PC-9 (cell line): ENCODE measurements at regions not wholly inside any gene's neighbourhood (a gene's known extent, or its start where the extent isn't known, plus 50 kb on each side); places are given as distances from the start of the nearest gene placed in this dataset.

ENCODE experiments used
- BruUV-seq: library from RNA; stranded (reverse); fragments of 400-500 nt; replicated peaks from 2 replicates; lab custom pipeline; 2021; lab: Mats Ljungman, UMichigan
- CTCF ChIA-PET: fragments of 300-600 bp; sonication (Branson Sonifier 250); formaldehyde crosslinking; loops from one replicate; lab custom pipeline; 2022; ENCODE audit warnings: antibody characterized with exemption; lab: Charles Lee
- POLR2A ChIA-PET: fragments of 300-600 bp; sonication (Branson Sonifier 250); formaldehyde crosslinking; loops from one replicate; lab custom pipeline; 2022; ENCODE audit warnings: antibody characterized with exemption; ENCODE audit not compliant: unreplicated experiment; lab: Charles Lee
- DNase-seq, 2 experiments: peaks; one replicate each; pipeline versions ENCODE4 v3.0.0 to v3.0.0-alpha.2; 2015 to 2022; ENCODE audit warnings: mixed read lengths in 1 of 2
- H2AFZ ChIP-seq: fragments of 200-600 bp; sonication (generic); 2 replicates; pipeline ENCODE4 v1.8.1; 2017; ENCODE audit warnings: antibody characterized with exemption
- H3F3A ChIP-seq: fragments of 200-600 bp; sonication (generic); 2 replicates; pipeline ENCODE4 v1.8.1; 2017; ENCODE audit warnings: antibody characterized with exemption, mild to moderate bottlenecking, low read depth; ENCODE audit not compliant: insufficient read depth
- H3K27ac ChIP-seq: fragments of 200-600 bp; sonication (generic); 2 replicates; pipeline ENCODE4 v1.6.1; 2016; ENCODE audit warnings: mixed run types
- H3K27me3 ChIP-seq: fragments of 200-600 bp; sonication (generic); 2 replicates; pipeline ENCODE4 v1.6.1; 2016; ENCODE audit warnings: low read depth, mixed run types; ENCODE audit not compliant: insufficient read depth
- H3K36me3 ChIP-seq: fragments of 200-600 bp; sonication (generic); 2 replicates; pipeline ENCODE4 v1.6.1; 2016; ENCODE audit warnings: low read depth, mixed run types
- H3K4me1 ChIP-seq: fragments of 200-600 bp; sonication (generic); replicated peaks from 2 replicates; pipeline ENCODE4 v1.6.1; 2016; ENCODE audit warnings: mixed run types; ENCODE audit not compliant: insufficient read depth
- H3K4me2 ChIP-seq: fragments of 200-600 bp; sonication (generic); 2 replicates; pipeline ENCODE4 v1.6.1; 2017; ENCODE audit warnings: mixed run types
- H3K4me3 ChIP-seq: fragments of 200-600 bp; sonication (generic); 2 replicates; pipeline ENCODE4 v1.6.1; 2016; ENCODE audit warnings: mixed run types
- H3K79me2 ChIP-seq: fragments of 200-600 bp; sonication (generic); 2 replicates; pipeline ENCODE4 v1.6.1; 2017; ENCODE audit warnings: low read depth, mixed run types
- H3K9me2 ChIP-seq: fragments of 200-600 bp; sonication (generic); 2 replicates; pipeline ENCODE4 v1.8.1; 2017; ENCODE audit warnings: mild to moderate bottlenecking; ENCODE audit not compliant: insufficient read depth
- H3K9me3 ChIP-seq: fragments of 200-600 bp; sonication (generic); 2 replicates; pipeline ENCODE4 v1.8.1; 2016; ENCODE audit warnings: low read depth; ENCODE audit not compliant: insufficient read depth
- H4K20me1 ChIP-seq: fragments of 200-600 bp; sonication (generic); 2 replicates; pipeline ENCODE4 v1.8.1; 2017; ENCODE audit not compliant: insufficient read depth
- EZH2 ChIP-seq: fragments of 200-600 bp; sonication (generic); IDR thresholded peaks from 2 replicates; pipeline ENCODE4 v1.8.0; 2017; ENCODE audit warnings: antibody characterized with exemption, low read depth
- intact Hi-C: fragments of 100-400 bp; cut with micrococcal nuclease; formaldehyde crosslinking; loops from one replicate; pipeline ENCODE4 v1.10.0; 2022; ENCODE audit not compliant: unreplicated experiment
- TF ChIP-seq, protein P1 (sequence below): fragments of 200-600 bp; sonication (generic); conservative IDR thresholded peaks from 2 replicates; pipeline ENCODE4 v1.6.1; 2017; ENCODE audit warnings: mixed run types, antibody characterized with exemption, mild to moderate bottlenecking, moderate library complexity

DNA sequence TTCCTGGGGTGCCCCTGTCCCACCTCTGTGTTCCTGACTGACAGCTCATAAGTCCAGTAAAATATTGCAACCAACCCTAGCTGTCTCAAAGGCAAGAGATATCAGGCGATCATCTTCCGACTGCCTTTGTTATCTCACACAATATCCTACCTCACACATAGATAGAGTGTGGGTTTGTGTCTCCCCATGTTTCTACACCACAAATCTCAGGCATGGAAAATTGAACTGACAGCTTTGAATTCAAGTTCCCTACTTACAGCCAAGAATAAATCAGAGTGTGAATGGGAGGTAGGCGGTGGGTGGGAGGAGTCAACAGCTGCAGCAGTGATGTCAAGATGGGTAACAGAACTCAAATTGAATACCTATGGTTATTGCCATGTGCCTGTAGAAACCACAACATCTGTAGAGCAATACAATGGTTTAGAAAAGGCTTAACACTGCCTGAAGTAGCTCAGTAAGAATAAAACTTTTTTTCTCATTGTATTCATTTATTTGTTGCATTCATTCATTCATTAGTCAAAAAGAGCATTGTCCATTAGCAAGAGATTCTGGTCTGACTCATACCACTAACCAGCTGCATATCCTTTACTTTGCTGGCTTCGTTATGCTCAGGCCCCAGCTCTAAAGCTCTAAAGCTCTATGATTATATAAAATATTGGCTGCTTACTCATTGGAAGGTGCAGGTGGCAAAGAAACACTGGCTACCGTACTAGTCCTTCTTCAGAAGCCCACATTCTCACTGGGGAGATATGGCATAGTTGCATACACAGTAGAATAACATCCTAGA lies 108.2 kb upstream of the DMAC1 start:
- CTCF ChIA-PET = no interaction called here
- no peaks in the 10 kb centered on the region for H3F3A ChIP-seq
- intact Hi-C loops = no loop called here

GRCh38 chr9:7906783-7907550 lies 107.4 kb upstream of the DMAC1 start:
- H3K79me2 ChIP-seq = no peaks in the 10 kb centered on the region
- no peaks in the 10 kb centered on the region for H3F3A ChIP-seq
- intact Hi-C loops = no loop called here
- no peaks in the 10 kb centered on the region for H3K9me3 ChIP-seq
- TF ChIP-seq EZH2 = no peak
- TF ChIP-seq, protein P1, sequence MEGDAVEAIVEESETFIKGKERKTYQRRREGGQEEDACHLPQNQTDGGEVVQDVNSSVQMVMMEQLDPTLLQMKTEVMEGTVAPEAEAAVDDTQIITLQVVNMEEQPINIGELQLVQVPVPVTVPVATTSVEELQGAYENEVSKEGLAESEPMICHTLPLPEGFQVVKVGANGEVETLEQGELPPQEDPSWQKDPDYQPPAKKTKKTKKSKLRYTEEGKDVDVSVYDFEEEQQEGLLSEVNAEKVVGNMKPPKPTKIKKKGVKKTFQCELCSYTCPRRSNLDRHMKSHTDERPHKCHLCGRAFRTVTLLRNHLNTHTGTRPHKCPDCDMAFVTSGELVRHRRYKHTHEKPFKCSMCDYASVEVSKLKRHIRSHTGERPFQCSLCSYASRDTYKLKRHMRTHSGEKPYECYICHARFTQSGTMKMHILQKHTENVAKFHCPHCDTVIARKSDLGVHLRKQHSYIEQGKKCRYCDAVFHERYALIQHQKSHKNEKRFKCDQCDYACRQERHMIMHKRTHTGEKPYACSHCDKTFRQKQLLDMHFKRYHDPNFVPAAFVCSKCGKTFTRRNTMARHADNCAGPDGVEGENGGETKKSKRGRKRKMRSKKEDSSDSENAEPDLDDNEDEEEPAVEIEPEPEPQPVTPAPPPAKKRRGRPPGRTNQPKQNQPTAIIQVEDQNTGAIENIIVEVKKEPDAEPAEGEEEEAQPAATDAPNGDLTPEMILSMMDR = no peak
- H2AFZ ChIP-seq = no peak overlapping the region
- H3K4me2 ChIP-seq = no peak overlapping the region
- CTCF ChIA-PET = no interaction called here
- H3K9me2 ChIP-seq = no peaks in the 10 kb centered on the region
- H3K4me3 ChIP-seq = no peak overlapping the region
- H3K27me3 ChIP-seq = no peaks in the 10 kb centered on the region
- no peak overlapping the region for H3K27ac ChIP-seq
- POLR2A ChIA-PET = no interaction called here
- DNase-seq = no peak
- no peaks in the 10 kb centered on the region for H4K20me1 ChIP-seq
- BruUV-seq = no TSS peak
- H3K4me1 ChIP-seq = no peaks in the 10 kb centered on the region
- H3K36me3 ChIP-seq = no peaks in the 10 kb centered on the region

More for the DNA sequence above, 108.2 kb upstream of the DMAC1 start:
- Histone ChIP-seq H3K4me2 (no peak overlapping the region), H3K27ac (no peak overlapping the region), H3K4me1 (no peaks in the 10 kb centered on the region), H3K4me3 (no peak overlapping the region), H3K27me3 (no peaks in the 10 kb centered on the region), H3K36me3 (no peaks in the 10 kb centered on the region), H3K9me3 (no peaks in the 10 kb centered on the region), H4K20me1 (no peaks in the 10 kb centered on the region), H2AFZ (no peak overlapping the region), H3K79me2 (no peaks in the 10 kb centered on the region), H3K9me2 (no peaks in the 10 kb centered on the region)
- no peak for DNase-seq
- TF ChIP-seq, protein P1 = no peak
- no peak for TF ChIP-seq EZH2
- POLR2A ChIA-PET = no interaction called here
- BruUV-seq = no TSS peak

- H3K79me2 ChIP-seq = no peaks in the 10 kb centered on the region
- DNase-seq = no peak
- no peaks in the 10 kb centered on the region for H3K27me3 ChIP-seq
- H3K27ac ChIP-seq = no peak overlapping the region
- H2AFZ ChIP-seq = no peak overlapping the region
- no TSS peak for BruUV-seq
- no peaks in the 10 kb centered on the region for H3K9me3 ChIP-seq
- H3K4me1 ChIP-seq = no peaks in the 10 kb centered on the region
- intact Hi-C loops = no loop called here
- TF ChIP-seq EZH2 = no peak
- TF ChIP-seq, protein P1 = no peak
- H3K4me2 ChIP-seq = no peak overlapping the region
- no peaks in the 10 kb centered on the region for H3K36me3 ChIP-seq
- H3F3A ChIP-seq = no peaks in the 10 kb centered on the region
- no peak overlapping the region for H3K4me3 ChIP-seq
- no peaks in the 10 kb centered on the region for H4K20me1 ChIP-seq
- ChIA-PET CTCF (no interaction called here), POLR2A (no interaction called here)
- H3K9me2 ChIP-seq = no peaks in the 10 kb centered on the region
Measured at GRCh38 chr9:7901621-7902020, 102.0 kb upstream of the DMAC1 start.
